ENCODE measurements at regions not wholly inside any gene's neighbourhood (a gene's known extent, or its start where the extent isn't known, plus 50 kb on each side); places are given as distances from the start of the nearest gene placed in this dataset.

GRCh38 chr22:27206374-27207133 is 549.2 kb downstream of the MIAT start:
- TF ChIP-seq TAF1 (IDR thresholded peaks at IDR 0.05; ENCODE audit: borderline replicate concordance, insufficient read depth, low read length), result no peak
- no peak for TF ChIP-seq POLR2AphosphoS5 (IDR thresholded peaks at IDR 0.05; ENCODE audit: low read depth, low read length)
- TF ChIP-seq, protein P1, sequence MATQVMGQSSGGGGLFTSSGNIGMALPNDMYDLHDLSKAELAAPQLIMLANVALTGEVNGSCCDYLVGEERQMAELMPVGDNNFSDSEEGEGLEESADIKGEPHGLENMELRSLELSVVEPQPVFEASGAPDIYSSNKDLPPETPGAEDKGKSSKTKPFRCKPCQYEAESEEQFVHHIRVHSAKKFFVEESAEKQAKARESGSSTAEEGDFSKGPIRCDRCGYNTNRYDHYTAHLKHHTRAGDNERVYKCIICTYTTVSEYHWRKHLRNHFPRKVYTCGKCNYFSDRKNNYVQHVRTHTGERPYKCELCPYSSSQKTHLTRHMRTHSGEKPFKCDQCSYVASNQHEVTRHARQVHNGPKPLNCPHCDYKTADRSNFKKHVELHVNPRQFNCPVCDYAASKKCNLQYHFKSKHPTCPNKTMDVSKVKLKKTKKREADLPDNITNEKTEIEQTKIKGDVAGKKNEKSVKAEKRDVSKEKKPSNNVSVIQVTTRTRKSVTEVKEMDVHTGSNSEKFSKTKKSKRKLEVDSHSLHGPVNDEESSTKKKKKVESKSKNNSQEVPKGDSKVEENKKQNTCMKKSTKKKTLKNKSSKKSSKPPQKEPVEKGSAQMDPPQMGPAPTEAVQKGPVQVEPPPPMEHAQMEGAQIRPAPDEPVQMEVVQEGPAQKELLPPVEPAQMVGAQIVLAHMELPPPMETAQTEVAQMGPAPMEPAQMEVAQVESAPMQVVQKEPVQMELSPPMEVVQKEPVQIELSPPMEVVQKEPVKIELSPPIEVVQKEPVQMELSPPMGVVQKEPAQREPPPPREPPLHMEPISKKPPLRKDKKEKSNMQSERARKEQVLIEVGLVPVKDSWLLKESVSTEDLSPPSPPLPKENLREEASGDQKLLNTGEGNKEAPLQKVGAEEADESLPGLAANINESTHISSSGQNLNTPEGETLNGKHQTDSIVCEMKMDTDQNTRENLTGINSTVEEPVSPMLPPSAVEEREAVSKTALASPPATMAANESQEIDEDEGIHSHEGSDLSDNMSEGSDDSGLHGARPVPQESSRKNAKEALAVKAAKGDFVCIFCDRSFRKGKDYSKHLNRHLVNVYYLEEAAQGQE (IDR thresholded peaks at IDR 0.05; ENCODE audit: insufficient read depth in 1 of 2, low read depth in 2 of 2, low read length in 2 of 2), result no peak
- TF ChIP-seq SIN3A (IDR thresholded peaks at IDR 0.05; ENCODE audit: borderline replicate concordance, insufficient read depth, low read length), result no peak

All from PFSK-1 (cell line).